Progenitor cell of endocrine pancreas (in vitro differentiated cells): ENCODE measurements at regions not wholly inside any gene's neighbourhood (a gene's known extent, or its start where the extent isn't known, plus 50 kb on each side); places are given as distances from the start of the nearest gene placed in this dataset.

Source experiments
- DNase-seq: peaks from one replicate; pipeline ENCODE4 v3.0.0; 2021; ENCODE audit warnings: low spot score; ENCODE audit not compliant: unreplicated experiment
- H3K27ac Mint-ChIP-seq: 2 replicates; pipeline ENCODE4 v1.8.0; 2021; ENCODE audit warnings: mild to moderate bottlenecking, moderate library complexity, mixed read lengths
- H3K27me3 Mint-ChIP-seq: 2 replicates; pipeline ENCODE4 v1.8.0; 2021; ENCODE audit warnings: mixed read lengths
- H3K36me3 Mint-ChIP-seq: 2 replicates; pipeline ENCODE4 v1.8.0; 2022; ENCODE audit warnings: mixed read lengths; ENCODE audit not compliant: insufficient read depth
- H3K4me1 Mint-ChIP-seq: 2 replicates; pipeline ENCODE4 v1.8.0; 2021; ENCODE audit warnings: low read depth, mixed read lengths
- H3K4me3 Mint-ChIP-seq: 2 replicates; pipeline ENCODE4 v1.8.0; 2021; ENCODE audit warnings: low read depth, mild to moderate bottlenecking, moderate library complexity, mixed read lengths
- H3K9me3 Mint-ChIP-seq: 2 replicates; pipeline ENCODE4 v1.8.0; 2021; ENCODE audit warnings: low read depth, mixed read lengths
- CTCF ChIP-seq: fragments of 200-600 bp; sonication (generic); IDR thresholded peaks from one replicate; pipeline ENCODE4 v1.5.0; 2021; ENCODE audit warnings: antibody characterized with exemption, mild to moderate bottlenecking; ENCODE audit not compliant: unreplicated experiment

- Mint-ChIP-seq H3K9me3 (no peaks in the 10 kb centered on the region), H3K4me1 (peaks cover 5% of the 10 kb centered on the region), H3K36me3 (no peaks in the 10 kb centered on the region), H3K4me3 (no peak overlapping the region), H3K27ac (peak overlapping the region; percentile 82), H3K27me3 (no peaks in the 10 kb centered on the region)
- no peak for TF ChIP-seq CTCF
- DNase-seq = no peak
Measured at GRCh38 chr6:121510568-121511177, 75.2 kb downstream of the GJA1 start.

DNA sequence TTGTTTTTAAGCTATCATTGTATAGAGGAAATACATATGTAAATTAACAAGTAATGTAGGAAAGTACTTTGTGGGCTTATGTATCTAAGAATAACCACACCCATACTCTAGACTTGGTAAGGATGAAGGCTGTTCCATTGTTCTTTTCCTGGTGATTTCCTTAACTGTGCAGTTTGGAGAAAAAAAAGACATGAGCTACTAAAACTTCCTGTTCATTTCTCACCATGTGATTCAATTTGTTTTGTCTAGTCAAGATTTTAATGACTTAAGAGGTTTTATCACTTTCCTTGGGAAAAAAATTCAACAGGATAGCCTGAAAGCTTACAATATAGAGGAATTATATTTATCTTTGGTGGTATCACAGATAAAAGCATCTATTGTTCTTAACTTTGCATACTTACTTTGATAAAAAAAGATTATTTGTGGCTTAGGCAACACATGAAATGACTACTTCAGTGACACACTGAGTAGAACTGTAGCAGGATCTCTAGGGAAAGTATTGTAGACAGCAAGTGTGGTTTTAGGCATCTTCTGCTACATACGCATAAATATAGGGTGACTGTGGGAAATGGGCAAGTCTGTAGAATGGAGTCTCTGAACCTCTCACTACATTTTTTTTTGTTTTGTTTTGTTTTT is 80.3 kb downstream of the GJA1 start:
- Mint-ChIP-seq H3K9me3 (no peaks in the 10 kb centered on the region), H3K27ac (no peak overlapping the region)

DNA sequence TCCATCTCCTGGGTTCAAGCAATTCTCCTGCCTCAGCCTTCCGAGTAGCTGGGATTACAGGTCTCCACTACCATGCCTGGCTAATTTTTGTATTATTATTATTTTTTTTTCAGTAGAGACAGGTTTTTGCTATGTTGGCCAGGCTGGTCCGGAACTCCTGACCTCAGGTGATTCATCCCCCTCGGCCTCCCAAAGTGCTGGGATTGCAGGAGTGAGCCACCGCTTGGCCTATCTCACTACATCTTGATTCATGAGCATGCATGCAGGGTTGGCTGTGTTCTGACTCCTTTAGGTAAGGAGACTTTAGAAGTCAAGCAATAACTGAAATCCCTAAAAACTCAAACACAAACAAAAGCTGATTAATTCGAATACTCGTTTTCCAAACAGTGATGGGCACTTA is 80.9 kb downstream of the GJA1 start:
- TF ChIP-seq CTCF = no peak
- H3K27ac Mint-ChIP-seq = no peak overlapping the region
- H3K36me3 Mint-ChIP-seq = no peaks in the 10 kb centered on the region
- H3K27me3 Mint-ChIP-seq = no peaks in the 10 kb centered on the region
- peaks cover 5% of the 10 kb centered on the region for H3K4me1 Mint-ChIP-seq
- no peak overlapping the region for H3K4me3 Mint-ChIP-seq
- DNase-seq = no peak
- H3K9me3 Mint-ChIP-seq = no peaks in the 10 kb centered on the region

More for the DNA sequence above, 80.3 kb downstream of the GJA1 start:
- H3K4me1 Mint-ChIP-seq = peaks cover 3% of the 10 kb centered on the region
- no peaks in the 10 kb centered on the region for H3K27me3 Mint-ChIP-seq
- H3K4me3 Mint-ChIP-seq = no peak overlapping the region
- no peaks in the 10 kb centered on the region for H3K36me3 Mint-ChIP-seq
- DNase-seq = no peak
- TF ChIP-seq CTCF = no peak

DNA sequence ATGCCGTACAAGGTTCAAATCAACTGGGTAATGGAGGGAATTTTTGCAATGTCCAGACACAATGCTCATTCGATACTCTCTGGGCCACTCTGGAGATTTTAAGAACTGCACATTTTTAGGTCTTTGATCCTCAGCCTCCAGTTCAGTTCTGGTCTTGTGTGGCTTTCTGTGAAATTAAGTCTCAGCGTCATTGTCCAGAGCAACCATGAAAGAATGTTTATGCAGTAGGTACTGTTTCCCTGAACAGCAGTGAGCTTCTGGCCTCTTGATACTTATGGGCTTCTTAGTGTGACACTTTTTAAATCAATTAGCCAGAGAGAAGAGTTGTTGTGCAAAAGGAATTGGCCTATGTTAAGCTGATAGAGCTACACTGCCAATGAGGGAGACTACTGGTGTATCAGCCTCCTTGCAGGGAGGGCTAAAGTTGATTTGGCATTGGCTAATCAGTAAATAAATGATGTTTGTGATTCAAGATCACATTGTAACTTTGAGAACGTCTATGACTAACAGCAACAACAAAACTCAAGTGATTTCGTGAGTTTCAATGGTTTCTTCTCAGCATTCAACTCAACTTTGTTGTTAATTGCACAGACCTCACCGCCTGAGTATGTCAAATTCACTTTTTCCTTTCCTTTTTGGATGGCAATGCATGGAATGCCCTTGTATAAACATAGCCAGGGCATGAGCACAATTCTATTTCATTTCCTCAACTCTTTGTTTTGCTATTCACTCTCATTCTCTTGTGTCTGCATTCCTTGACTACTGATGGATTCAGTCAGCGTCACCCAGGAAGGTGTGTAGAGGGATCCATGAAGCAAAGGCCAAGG is 85.1 kb downstream of the GJA1 start:
- no peak for DNase-seq
- no peaks in the 10 kb centered on the region for H3K36me3 Mint-ChIP-seq

More for the DNA sequence above, 85.1 kb downstream of the GJA1 start:
- Mint-ChIP-seq H3K4me1 (peaks cover 4% of the 10 kb centered on the region), H3K9me3 (no peaks in the 10 kb centered on the region), H3K27me3 (no peaks in the 10 kb centered on the region), H3K27ac (no peak overlapping the region), H3K4me3 (no peak overlapping the region)
- no peak for TF ChIP-seq CTCF
